ENCODE measurements at regions not wholly inside any gene's neighbourhood (a gene's known extent, or its start where the extent isn't known, plus 50 kb on each side); places are given as distances from the start of the nearest gene placed in this dataset.

- no peak overlapping the region for H3K4me2 ChIP-seq (ENCODE audit: insufficient read depth, low read length)
- CTCF ChIA-PET (ENCODE audit: low intra/inter-chr PET ratio) = no interaction called here
- POLR2A ChIA-PET = no interaction called here
- no peak for FAIRE-seq
- H3K4me3 ChIP-seq = no peak overlapping the region
- no TSS peak for BruUV-seq (replicated peaks)
- H3K79me2 ChIP-seq (ENCODE audit: control insufficient read depth, insufficient read depth, low read length) = no peaks in the 10 kb centered on the region
- intact Hi-C loops (cut with micrococcal nuclease) = no loop called here
- H3K27ac ChIP-seq (ENCODE audit: extremely low read depth, low read depth, low read length) = no peak overlapping the region
- no peaks in the 10 kb centered on the region for H3K9me3 ChIP-seq (replicated peaks; ENCODE audit: control insufficient read depth, insufficient read depth, low read depth, low read length)
- 0% methylated on average over 1 of the region's 1 CpG for WGBS (ENCODE audit: insufficient coverage, low coverage, missing lambda C conversion rate)
- no peaks in the 10 kb centered on the region for H4K20me1 ChIP-seq (replicated peaks; ENCODE audit: control insufficient read depth, insufficient read depth, low read length)
- no peak overlapping the region for H2AFZ ChIP-seq (ENCODE audit: low read depth, low read length)
- no peaks in the 10 kb centered on the region for H3K4me1 ChIP-seq (replicated peaks in 1 of 2; ENCODE audit: control insufficient read depth in 2 of 2, insufficient read depth in 2 of 2, low read length in 2 of 2)
- no peaks in the 10 kb centered on the region for H3K27me3 ChIP-seq (ENCODE audit: control insufficient read depth in 2 of 2, insufficient read depth in 2 of 2, low read length in 2 of 2)
- no peaks in the 10 kb centered on the region for H3K36me3 ChIP-seq (ENCODE audit: control insufficient read depth, insufficient read depth, low read length)
- TF ChIP-seq ZBED1 (IDR thresholded peaks at IDR 0.05) (no peak), FOS (IDR thresholded peaks at IDR 0.05; ENCODE audit: extremely low read depth, insufficient read length) (no peak), ARID2 (IDR thresholded peaks at IDR 0.05) (no peak), TAF9B (IDR thresholded peaks at IDR 0.05; ENCODE audit: partially characterized antibody) (no peak), STAT5B (CRISPR knock-in tag; IDR thresholded peaks at IDR 0.05) (no peak), SAFB2 (IDR thresholded peaks at IDR 0.05; ENCODE audit: borderline replicate concordance, low read depth, low read length, severe bottlenecking) (no peak), HDAC1 (IDR thresholded peaks at IDR 0.05) (no peak), POLR2A (conservative IDR thresholded peaks at IDR 0.05) (no peak), ZNF197 (CRISPR knock-in tag; IDR thresholded peaks at IDR 0.05; ENCODE audit: low read depth) (no peak), ZNF586 (CRISPR knock-in tag; conservative IDR thresholded peaks at IDR 0.05) (no peak), HOXB6 (CRISPR knock-in tag; IDR thresholded peaks at IDR 0.05; ENCODE audit: borderline replicate concordance) (no peak), THRB (CRISPR knock-in tag; conservative IDR thresholded peaks at IDR 0.05) (no peak)
- TF ChIP-seq, protein P1, sequence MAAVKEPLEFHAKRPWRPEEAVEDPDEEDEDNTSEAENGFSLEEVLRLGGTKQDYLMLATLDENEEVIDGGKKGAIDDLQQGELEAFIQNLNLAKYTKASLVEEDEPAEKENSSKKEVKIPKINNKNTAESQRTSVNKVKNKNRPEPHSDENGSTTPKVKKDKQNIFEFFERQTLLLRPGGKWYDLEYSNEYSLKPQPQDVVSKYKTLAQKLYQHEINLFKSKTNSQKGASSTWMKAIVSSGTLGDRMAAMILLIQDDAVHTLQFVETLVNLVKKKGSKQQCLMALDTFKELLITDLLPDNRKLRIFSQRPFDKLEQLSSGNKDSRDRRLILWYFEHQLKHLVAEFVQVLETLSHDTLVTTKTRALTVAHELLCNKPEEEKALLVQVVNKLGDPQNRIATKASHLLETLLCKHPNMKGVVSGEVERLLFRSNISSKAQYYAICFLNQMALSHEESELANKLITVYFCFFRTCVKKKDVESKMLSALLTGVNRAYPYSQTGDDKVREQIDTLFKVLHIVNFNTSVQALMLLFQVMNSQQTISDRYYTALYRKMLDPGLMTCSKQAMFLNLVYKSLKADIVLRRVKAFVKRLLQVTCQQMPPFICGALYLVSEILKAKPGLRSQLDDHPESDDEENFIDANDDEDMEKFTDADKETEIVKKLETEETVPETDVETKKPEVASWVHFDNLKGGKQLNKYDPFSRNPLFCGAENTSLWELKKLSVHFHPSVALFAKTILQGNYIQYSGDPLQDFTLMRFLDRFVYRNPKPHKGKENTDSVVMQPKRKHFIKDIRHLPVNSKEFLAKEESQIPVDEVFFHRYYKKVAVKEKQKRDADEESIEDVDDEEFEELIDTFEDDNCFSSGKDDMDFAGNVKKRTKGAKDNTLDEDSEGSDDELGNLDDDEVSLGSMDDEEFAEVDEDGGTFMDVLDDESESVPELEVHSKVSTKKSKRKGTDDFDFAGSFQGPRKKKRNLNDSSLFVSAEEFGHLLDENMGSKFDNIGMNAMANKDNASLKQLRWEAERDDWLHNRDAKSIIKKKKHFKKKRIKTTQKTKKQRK (IDR thresholded peaks at IDR 0.05; ENCODE audit: borderline replicate concordance, low read depth, low read length) = no peak
- TF ChIP-seq, protein P2, sequence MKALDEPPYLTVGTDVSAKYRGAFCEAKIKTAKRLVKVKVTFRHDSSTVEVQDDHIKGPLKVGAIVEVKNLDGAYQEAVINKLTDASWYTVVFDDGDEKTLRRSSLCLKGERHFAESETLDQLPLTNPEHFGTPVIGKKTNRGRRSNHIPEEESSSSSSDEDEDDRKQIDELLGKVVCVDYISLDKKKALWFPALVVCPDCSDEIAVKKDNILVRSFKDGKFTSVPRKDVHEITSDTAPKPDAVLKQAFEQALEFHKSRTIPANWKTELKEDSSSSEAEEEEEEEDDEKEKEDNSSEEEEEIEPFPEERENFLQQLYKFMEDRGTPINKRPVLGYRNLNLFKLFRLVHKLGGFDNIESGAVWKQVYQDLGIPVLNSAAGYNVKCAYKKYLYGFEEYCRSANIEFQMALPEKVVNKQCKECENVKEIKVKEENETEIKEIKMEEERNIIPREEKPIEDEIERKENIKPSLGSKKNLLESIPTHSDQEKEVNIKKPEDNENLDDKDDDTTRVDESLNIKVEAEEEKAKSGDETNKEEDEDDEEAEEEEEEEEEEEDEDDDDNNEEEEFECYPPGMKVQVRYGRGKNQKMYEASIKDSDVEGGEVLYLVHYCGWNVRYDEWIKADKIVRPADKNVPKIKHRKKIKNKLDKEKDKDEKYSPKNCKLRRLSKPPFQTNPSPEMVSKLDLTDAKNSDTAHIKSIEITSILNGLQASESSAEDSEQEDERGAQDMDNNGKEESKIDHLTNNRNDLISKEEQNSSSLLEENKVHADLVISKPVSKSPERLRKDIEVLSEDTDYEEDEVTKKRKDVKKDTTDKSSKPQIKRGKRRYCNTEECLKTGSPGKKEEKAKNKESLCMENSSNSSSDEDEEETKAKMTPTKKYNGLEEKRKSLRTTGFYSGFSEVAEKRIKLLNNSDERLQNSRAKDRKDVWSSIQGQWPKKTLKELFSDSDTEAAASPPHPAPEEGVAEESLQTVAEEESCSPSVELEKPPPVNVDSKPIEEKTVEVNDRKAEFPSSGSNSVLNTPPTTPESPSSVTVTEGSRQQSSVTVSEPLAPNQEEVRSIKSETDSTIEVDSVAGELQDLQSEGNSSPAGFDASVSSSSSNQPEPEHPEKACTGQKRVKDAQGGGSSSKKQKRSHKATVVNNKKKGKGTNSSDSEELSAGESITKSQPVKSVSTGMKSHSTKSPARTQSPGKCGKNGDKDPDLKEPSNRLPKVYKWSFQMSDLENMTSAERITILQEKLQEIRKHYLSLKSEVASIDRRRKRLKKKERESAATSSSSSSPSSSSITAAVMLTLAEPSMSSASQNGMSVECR (CRISPR knock-in tag; IDR thresholded peaks at IDR 0.05) = no peak
- ATAC-seq = no peak
- in situ Hi-C loops (cut with MboI) = loop anchor here (25.0 kb wide), 2 partner anchors 317 to 1017 kb away; no protein-coding TSS in a partner anchor
- H3K9me1 ChIP-seq (ENCODE audit: control insufficient read depth, insufficient read depth, low read length) = no peaks in the 10 kb centered on the region
- no peak overlapping the region for H3K9ac ChIP-seq (ENCODE audit: insufficient read depth in 1 of 2, low read depth in 2 of 2, low read length in 2 of 2)
- DNase-seq (ENCODE audit: extremely low read depth in 1 of 4, low spot score in 3 of 4) = no peak
These were observed 562.1 kb upstream of the ATXN8OS start for GRCh38 chr13:69545551-69545950.

All from K562 (cell line).